SJSA1 (cell line): ENCODE measurements at regions not wholly inside any gene's neighbourhood (a gene's known extent, or its start where the extent isn't known, plus 50 kb on each side); places are given as distances from the start of the nearest gene placed in this dataset.

Experiments used
- DNase-seq, 2 experiments: peaks; one replicate each; pipeline ENCODE4 v3.0.0-alpha.2; 2015 to 2020; ENCODE audit warnings: low spot score in 2 of 2, low read depth in 1 of 2
- H3K27ac ChIP-seq: fragments of 250-450 bp; sonication (Bioruptor Pico); 2 replicates; pipeline ENCODE4 v1.5.1; 2020; ENCODE audit warnings: mild to moderate bottlenecking, moderate library complexity
- H3K27me3 ChIP-seq: fragments of 250-450 bp; sonication (Bioruptor Pico); replicated peaks from 2 replicates; pipeline ENCODE4 v1.5.1; 2020; ENCODE audit warnings: mild to moderate bottlenecking, moderate library complexity
- H3K36me3 ChIP-seq: fragments of 250-450 bp; sonication (Bioruptor Pico); 2 replicates; pipeline ENCODE4 v1.5.1; 2020; ENCODE audit warnings: mild to moderate bottlenecking
- H3K4me1 ChIP-seq: fragments of 250-450 bp; sonication (Bioruptor Pico); replicated peaks from 2 replicates; pipeline ENCODE4 v1.6.1; 2021; ENCODE audit warnings: mild to moderate bottlenecking
- H3K4me3 ChIP-seq: fragments of 250-450 bp; sonication (Bioruptor Pico); 2 replicates; pipeline ENCODE4 v1.5.1; 2020; ENCODE audit warnings: mild to moderate bottlenecking
- H3K9me3 ChIP-seq: fragments of 250-450 bp; sonication (Bioruptor Pico); replicated peaks from 2 replicates; pipeline ENCODE4 v1.5.1; 2020; ENCODE audit warnings: mild to moderate bottlenecking

DNA sequence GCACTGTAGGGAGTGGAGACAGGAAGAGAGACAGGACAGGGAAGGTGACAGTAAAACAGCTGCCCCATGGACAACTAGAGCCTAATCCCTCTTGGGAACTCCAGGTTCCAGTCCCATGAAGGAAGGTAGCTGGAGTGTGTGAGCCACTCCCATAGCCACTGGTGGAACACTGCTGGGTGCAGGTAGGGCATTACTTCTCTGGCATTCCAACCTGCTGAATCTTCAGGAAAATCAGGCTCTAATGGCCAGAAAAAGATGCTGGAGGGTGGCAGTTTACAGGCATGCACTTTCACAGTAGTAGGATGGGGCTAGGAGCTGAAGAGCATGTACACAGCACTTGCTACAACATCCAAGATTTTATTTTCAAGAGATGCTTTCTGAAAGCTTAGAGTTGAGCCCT is 259.4 kb downstream of the AUH start:
- Histone ChIP-seq H3K4me1 (peaks cover 16% of the 10 kb centered on the region), H3K9me3 (no peaks in the 10 kb centered on the region), H3K36me3 (no peaks in the 10 kb centered on the region), H3K27me3 (no peaks in the 10 kb centered on the region), H3K4me3 (no peak overlapping the region), H3K27ac (no peak overlapping the region)
- DNase-seq, result no peak

DNA sequence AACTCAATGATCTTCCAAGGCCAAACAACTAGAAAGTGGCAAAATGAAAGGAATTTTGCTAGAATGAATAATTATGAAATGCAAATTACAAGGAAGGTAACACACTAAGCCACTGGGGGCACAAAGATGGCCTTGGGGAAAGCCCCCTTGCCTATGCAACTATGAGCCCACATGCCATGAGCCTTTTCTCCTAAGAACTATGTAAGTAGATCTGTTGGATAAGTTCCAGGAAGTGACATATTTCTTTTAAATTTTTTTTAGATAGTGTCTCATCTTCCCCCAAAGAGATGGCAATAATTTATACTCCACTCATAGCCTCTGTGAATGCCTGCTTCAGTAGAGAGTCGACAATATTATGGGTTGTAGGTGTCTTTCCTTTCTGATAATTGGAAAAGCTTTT is 257.8 kb downstream of the AUH start:
- Histone ChIP-seq H3K4me3 (no peak overlapping the region), H3K9me3 (no peaks in the 10 kb centered on the region)

DNA sequence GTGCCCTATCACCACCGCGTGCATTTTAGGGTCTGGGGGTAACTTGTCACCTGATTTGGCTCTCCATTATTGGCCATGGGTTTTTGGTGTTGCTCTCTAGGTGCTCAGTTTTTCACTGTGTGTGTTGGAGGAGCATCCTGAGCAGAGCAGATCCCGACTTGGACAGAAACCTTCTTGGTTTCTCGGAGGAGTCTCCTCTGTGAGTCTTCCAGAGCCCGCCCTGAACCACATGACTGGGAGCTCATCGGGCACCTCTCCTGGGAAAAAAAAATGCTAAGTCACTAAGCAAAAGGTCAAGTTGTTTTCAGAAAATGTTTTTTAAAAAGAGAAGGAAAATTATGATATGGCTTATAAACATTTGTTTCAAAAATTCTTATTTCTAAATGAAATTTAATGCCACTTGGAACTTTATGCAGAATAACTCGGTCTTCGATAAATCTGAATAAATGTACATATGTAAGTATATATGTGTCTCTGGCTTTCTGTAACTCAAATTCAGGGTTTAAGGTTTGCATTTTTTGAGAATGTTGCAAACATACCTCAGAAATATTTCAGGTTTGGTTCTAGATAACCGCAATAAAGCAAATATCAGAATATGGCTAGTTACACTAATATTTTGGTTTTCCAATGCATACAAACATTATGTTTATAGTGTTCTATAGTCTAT is 255.2 kb downstream of the AUH start:
- Histone ChIP-seq H3K36me3 (no peaks in the 10 kb centered on the region), H3K27ac (no peak overlapping the region), H3K9me3 (peaks cover 4% of the 10 kb centered on the region; the same call in 1 of the 2 replicates), H3K4me3 (no peak overlapping the region), H3K4me1 (no peaks in the 10 kb centered on the region), H3K27me3 (no peaks in the 10 kb centered on the region)
- no peak for DNase-seq

More for the DNA sequence above, 257.8 kb downstream of the AUH start:
- Histone ChIP-seq H3K27ac (no peak overlapping the region), H3K36me3 (no peaks in the 10 kb centered on the region), H3K27me3 (no peaks in the 10 kb centered on the region), H3K4me1 (peaks cover 16% of the 10 kb centered on the region)
- DNase-seq, result no peak

DNA sequence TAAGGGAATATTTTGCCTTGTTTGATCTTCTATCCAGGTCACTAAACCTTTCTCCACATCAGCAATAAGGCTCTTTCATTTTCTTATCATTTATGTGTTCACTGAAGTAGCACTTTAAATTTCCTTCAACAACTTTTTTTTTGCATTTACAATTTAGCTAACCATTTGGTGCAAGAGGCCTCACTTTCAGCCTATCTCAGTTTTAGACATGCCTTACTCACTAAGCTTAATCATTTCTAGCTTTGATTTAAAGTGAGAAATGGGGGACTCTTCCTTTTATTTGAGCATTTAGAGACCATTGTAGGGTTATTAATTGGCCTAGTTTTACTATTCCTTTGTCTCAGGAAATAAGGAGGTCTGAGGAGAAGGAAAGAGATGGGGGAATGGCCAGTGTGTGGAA is 250.5 kb downstream of the AUH start:
- Histone ChIP-seq H3K4me1 (no peaks in the 10 kb centered on the region), H3K36me3 (no peaks in the 10 kb centered on the region), H3K27me3 (no peaks in the 10 kb centered on the region), H3K9me3 (peaks cover 4% of the 10 kb centered on the region; the same call in 1 of the 2 replicates), H3K27ac (no peak overlapping the region), H3K4me3 (no peak overlapping the region)
- DNase-seq, result no peak

DNA sequence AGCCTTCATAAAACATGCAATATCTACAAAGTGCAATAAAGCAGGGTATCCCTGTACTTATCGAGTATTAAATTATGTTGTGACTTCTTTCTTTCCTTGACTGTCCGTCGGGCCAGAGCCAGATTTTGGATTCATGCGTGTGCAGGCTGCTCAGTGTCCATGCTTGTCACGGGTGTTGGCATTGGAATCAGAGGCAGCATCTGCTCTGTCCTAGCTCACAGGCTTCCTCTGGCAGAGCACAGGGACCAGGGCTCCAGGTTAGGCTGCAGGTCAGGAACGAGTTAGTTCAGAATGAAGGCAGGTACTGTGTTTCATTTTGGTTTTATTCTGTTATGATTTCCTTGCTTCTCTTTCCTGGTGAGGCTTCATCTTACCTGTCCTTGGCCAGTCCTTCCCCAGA is 249.8 kb downstream of the AUH start:
- Histone ChIP-seq H3K27ac (no peak overlapping the region), H3K4me3 (no peak overlapping the region), H3K27me3 (no peaks in the 10 kb centered on the region), H3K9me3 (peaks cover 4% of the 10 kb centered on the region; the same call in 1 of the 2 replicates), H3K4me1 (no peaks in the 10 kb centered on the region), H3K36me3 (no peaks in the 10 kb centered on the region)
- no peak for DNase-seq

DNA sequence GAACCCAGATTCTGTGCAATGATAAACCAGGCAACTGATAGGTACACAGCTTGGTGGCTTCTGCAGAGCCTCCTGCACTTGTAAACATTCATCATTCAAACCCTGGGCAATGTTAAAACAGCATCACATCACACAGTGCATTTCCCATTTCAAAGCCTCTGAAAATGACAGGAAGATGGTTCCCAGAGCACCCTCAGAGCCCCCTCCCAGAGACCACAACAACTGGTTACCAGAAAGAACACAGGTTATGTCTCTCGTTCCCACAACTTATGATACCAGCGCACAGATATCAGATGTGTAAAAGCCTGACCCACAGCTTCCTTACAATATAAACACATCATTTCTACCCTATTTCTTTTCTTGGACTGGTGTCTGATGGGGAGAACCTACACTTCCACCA is 248.7 kb downstream of the AUH start:
- H3K4me1 ChIP-seq, result peaks cover 6% of the 10 kb centered on the region
- H3K36me3 ChIP-seq, result no peaks in the 10 kb centered on the region
- DNase-seq, result no peak
- H3K4me3 ChIP-seq, result no peak overlapping the region
- peaks cover 4% of the 10 kb centered on the region; the same call in 1 of the 2 replicates for H3K9me3 ChIP-seq
- H3K27me3 ChIP-seq, result no peaks in the 10 kb centered on the region
- H3K27ac ChIP-seq, result no peak overlapping the region

DNA sequence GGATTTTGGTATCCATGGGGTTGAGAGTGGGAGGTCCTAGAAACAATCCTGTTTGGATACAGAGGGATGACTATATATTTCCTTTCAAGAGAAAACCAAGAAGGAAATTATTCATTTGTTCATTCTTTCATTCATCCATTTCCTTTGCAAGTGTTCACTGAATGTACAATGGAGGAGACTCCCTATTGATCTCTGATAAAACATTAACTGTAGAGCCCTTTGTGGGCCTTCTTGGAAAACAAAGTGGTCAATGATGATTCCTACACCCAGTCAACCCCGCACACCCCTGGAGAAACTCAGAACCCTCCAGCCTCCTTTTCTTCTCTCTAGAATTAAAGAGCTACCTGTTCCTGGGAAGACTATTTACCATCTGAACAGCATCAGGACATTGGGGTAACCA is 247.3 kb downstream of the AUH start:
- no peak for DNase-seq
- no peaks in the 10 kb centered on the region for H3K27me3 ChIP-seq
- peaks cover 20% of the 10 kb centered on the region for H3K4me1 ChIP-seq

DNA sequence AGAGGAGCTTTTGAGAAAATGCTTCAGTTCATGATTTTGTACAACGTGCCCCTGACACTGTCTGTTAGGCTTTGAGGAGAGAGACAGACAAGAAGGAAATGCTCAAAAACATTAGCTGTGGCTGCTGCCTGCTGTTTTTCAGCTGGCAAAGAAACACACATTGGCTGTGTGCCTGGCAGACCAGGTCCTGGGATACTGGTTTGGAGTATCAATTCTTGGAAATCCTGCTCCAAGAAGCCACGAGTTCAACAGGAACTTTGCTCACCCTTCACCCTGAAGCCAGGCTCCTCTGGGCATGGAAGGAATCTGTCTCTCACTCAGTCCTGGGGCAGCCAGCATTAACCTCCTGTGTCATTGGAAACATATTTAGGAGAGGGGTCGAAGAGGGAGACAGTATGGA is 245.5 kb downstream of the AUH start:
- Histone ChIP-seq H3K27ac (no peak overlapping the region), H3K36me3 (no peaks in the 10 kb centered on the region), H3K4me1 (peaks cover 32% of the 10 kb centered on the region), H3K4me3 (no peak overlapping the region), H3K9me3 (no peaks in the 10 kb centered on the region), H3K27me3 (no peaks in the 10 kb centered on the region)
- DNase-seq, result no peak

More for the DNA sequence above, 247.3 kb downstream of the AUH start:
- peaks cover 4% of the 10 kb centered on the region; the same call in 1 of the 2 replicates for H3K9me3 ChIP-seq
- no peak overlapping the region for H3K27ac ChIP-seq
- no peaks in the 10 kb centered on the region for H3K36me3 ChIP-seq
- H3K4me3 ChIP-seq, result no peak overlapping the region

DNA sequence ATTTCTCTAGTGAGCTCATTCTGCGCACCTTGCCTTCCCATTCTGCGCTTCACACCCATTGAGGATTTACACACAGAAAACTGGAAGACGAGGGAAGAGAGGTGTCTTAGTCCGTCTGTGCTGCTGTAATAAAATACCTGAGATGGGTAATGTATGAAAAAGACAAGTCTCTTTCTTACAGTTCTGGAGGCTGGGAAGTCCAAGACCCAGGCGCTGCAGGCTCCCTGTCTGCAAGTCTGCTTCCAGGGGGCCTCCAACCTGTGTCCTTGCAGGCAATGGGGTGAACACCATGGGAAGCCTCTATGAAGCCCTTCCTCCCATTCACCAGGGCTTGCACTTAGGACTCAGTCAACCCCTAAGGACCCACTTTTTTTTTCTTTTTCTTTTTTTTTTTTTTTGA is 245.0 kb downstream of the AUH start:
- Histone ChIP-seq H3K27ac (no peak overlapping the region), H3K4me1 (peaks cover 32% of the 10 kb centered on the region), H3K27me3 (no peaks in the 10 kb centered on the region), H3K4me3 (no peak overlapping the region), H3K36me3 (no peaks in the 10 kb centered on the region), H3K9me3 (no peaks in the 10 kb centered on the region)
- no peak for DNase-seq

DNA sequence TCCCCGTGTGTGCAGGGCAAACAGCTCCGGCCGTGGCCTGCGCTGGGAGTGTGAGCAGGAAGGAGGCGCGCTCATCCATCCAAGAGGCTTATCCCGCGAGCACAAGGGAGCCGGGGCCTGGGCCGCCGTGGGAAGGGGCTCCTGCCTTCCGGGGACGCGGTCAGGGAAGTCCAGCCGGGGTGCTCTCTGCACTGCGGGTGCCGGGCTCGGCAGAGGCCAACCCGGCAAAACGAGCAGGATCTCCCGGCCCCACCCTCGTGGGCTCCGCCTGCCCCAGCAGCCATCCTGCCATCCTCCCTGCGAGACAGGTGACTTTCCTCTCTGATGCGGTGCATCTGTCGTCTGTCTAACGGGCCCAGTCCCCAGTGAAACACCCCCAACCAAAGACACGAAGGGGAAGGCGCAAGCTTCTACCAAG is 244.2 kb downstream of the AUH start:
- no peaks in the 10 kb centered on the region for H3K27me3 ChIP-seq
- H3K27ac ChIP-seq, result no peak overlapping the region
- DNase-seq, result no peak
- peaks cover 32% of the 10 kb centered on the region for H3K4me1 ChIP-seq
- H3K4me3 ChIP-seq, result no peak overlapping the region
- no peaks in the 10 kb centered on the region for H3K9me3 ChIP-seq
- no peaks in the 10 kb centered on the region for H3K36me3 ChIP-seq

DNA sequence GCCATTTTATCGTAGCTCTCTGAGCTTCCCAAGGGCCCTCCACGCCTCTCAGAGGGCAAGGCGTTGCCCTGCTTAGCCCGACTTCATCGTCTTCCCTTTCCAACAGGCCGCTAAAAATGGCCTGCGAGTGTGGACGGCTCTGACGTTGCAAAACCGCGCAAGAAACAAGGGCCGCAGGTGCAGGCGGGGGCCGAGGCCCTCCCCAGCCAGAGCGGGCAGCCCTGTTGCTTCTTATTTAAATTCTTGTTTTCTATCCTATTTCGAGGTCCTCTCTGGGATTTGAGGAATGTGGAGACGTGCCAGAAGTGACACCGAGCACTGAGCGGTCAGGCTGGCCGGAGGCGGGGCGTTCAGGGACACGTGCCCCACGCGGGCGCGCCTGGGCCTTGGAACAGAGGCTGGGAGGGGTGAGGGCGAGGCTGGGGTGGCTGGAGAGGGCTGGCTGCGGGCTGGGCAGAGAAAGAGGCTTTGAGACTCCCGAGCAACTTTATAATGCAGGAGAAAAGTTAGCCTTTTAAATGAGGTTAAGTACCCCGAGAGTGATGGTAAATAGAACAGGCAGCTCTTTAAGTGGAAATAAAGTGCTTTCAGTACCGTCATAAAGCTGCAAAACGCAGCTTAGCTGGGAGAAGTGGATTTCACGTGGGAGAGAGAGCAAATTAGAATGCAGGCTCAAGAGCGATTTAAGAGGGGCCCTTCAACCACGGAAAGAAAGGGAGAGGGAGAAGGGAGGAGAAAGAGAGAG is 243.6 kb downstream of the AUH start:
- H3K4me1 ChIP-seq, result peaks cover 32% of the 10 kb centered on the region
- no peaks in the 10 kb centered on the region for H3K27me3 ChIP-seq
- peak overlapping the region; percentile 84 for H3K27ac ChIP-seq
- no peak overlapping the region; the same call in 1 of the 2 replicates for H3K4me3 ChIP-seq
- no peaks in the 10 kb centered on the region for H3K9me3 ChIP-seq
- DNase-seq, result peak; percentile 64 to 85
- H3K36me3 ChIP-seq, result no peaks in the 10 kb centered on the region

DNA sequence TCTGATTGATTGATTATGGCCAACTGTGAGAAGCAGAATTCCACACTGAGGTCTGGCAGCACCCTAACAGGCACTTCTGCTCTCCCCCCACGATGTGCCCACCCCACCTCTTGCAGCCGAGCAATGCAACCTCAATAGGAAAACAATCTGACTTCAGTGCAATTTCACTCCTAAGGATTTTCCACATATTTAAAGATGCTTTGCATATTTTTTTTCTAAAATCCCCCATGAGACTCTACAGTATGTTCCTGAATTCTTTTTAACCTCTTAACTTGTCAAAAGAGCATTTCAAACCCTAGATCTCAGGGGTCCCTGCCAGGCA is 243.1 kb downstream of the AUH start:
- Histone ChIP-seq H3K27me3 (no peaks in the 10 kb centered on the region), H3K4me1 (peaks cover 32% of the 10 kb centered on the region), H3K36me3 (no peaks in the 10 kb centered on the region), H3K9me3 (no peaks in the 10 kb centered on the region), H3K27ac (peak overlapping the region; percentile 84), H3K4me3 (no peak overlapping the region)
- DNase-seq, result peak in 1 of 2 experiments; percentile 52

DNA sequence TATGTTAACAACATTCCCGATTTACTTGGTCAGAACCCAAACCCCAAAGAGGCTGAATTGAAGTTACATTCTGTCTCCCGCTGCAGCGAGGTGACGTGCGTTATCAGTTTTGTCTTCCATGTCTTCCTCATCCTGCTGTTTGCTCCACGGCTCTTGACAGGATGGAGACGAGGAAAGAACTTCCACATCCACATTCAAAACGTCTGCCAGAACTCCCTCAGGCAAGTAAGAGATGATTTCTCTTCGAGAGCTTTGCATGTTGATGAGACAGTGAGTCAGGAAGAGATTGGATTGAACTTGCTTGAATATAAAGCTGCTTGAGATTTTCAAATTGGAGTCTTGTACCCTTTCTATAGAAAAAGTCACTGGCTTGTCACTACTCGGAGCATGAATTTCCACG is 242.6 kb downstream of the AUH start:
- Histone ChIP-seq H3K36me3 (no peaks in the 10 kb centered on the region), H3K27ac (peak overlapping the region; percentile 84), H3K9me3 (no peaks in the 10 kb centered on the region), H3K4me1 (peaks cover 32% of the 10 kb centered on the region), H3K4me3 (peak overlapping the region; percentile 5), H3K27me3 (no peaks in the 10 kb centered on the region)
- DNase-seq, result peak in 1 of 2 experiments; percentile 70

DNA sequence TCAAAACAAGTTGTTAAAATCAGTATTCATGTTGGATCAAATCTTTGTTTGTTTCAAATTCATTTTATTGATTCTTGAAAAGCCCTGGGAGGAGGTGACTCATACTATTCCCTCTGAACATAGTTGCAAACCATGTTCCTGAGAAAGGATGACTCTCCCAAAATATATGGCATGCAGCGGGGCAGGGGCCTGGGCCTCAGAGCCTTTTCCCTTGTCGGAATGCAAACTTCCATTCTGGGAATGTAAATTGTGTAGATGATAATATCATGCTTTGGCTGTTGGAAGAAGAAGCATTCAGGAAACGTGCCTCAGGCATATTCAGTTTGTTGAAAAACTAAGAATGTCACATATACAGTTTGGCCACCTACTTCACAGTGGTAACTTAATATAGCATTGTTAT is 242.0 kb downstream of the AUH start:
- H3K36me3 ChIP-seq, result no peaks in the 10 kb centered on the region
- H3K9me3 ChIP-seq, result no peaks in the 10 kb centered on the region; the same call in 1 of the 2 replicates
- H3K4me1 ChIP-seq, result peaks cover 32% of the 10 kb centered on the region
- peak overlapping the region; percentile 5; the same call in 1 of the 2 replicates for H3K4me3 ChIP-seq
- peak overlapping the region; percentile 84 for H3K27ac ChIP-seq
- DNase-seq, result peak; percentile 81 to 84
- no peaks in the 10 kb centered on the region for H3K27me3 ChIP-seq
